LNCAP (cell line): ENCODE measurements at regions not wholly inside any gene's neighbourhood (a gene's known extent, or its start where the extent isn't known, plus 50 kb on each side); places are given as distances from the start of the nearest gene placed in this dataset.

Experiments
- TF ChIP-seq, protein P1 (sequence below): fragments of 450-650 bp; IDR thresholded peaks from 2 replicates; pipeline ENCODE4 v1.5.1; 2017; ENCODE audit warnings: mild to moderate bottlenecking

DNA sequence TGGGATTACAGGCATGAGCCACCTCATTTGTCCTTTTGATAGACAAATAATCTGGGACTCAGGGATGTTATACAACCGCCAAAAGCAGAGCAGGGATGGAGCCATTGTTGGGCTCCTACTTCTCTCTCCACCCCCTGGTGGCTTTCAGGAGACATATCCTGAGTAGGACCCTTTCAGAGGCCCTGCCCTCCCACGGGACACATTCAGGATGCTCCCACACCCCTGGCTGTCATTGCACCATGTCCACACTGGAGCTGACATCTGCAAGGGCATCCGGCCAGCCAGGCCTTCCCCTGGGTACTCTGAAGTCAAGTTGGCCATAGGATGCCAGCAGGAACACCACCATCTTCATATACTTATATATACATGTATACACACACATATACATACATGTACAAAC lies 181.8 kb downstream of the SYK start:
- TF ChIP-seq, protein P1, sequence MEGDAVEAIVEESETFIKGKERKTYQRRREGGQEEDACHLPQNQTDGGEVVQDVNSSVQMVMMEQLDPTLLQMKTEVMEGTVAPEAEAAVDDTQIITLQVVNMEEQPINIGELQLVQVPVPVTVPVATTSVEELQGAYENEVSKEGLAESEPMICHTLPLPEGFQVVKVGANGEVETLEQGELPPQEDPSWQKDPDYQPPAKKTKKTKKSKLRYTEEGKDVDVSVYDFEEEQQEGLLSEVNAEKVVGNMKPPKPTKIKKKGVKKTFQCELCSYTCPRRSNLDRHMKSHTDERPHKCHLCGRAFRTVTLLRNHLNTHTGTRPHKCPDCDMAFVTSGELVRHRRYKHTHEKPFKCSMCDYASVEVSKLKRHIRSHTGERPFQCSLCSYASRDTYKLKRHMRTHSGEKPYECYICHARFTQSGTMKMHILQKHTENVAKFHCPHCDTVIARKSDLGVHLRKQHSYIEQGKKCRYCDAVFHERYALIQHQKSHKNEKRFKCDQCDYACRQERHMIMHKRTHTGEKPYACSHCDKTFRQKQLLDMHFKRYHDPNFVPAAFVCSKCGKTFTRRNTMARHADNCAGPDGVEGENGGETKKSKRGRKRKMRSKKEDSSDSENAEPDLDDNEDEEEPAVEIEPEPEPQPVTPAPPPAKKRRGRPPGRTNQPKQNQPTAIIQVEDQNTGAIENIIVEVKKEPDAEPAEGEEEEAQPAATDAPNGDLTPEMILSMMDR, result no peak

DNA sequence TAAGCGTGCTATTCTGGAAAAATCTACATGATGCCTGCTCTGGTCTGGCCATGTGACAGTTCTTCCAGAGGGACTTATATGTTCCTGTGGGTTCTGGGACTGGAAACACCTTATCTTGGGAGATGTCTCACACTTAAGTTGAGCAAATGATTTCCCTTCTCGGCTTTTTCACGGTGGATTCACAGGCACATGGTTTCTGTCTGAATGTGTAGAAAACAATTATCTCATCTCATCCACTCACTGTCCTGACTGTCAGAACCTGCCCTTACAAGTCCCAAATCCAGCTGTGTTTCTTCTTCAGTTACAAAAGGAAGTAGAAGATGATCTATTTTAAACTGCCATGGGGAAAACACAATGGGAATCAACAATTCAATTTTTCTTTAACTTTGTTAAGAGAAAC lies 184.0 kb downstream of the SYK start:
- TF ChIP-seq, protein P1, result no peak

DNA sequence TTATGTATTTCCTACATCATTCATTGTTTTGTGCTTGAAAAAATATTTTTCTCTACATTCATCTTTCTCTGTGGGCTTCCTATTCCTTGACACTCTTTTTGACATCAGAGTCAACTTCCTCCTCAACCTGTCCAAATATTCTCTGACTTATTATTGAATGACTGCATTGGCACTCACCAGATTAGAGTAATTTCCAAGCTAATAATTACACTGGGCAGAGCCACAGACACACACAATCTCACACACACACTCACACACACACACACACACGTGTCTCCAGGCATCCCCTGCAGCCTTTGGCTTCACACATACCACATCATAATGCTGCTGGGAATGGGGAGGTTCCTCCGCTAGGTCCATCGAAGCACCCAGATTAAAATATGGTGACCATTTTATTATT lies 184.5 kb downstream of the SYK start:
- TF ChIP-seq, protein P1, result no peak

DNA sequence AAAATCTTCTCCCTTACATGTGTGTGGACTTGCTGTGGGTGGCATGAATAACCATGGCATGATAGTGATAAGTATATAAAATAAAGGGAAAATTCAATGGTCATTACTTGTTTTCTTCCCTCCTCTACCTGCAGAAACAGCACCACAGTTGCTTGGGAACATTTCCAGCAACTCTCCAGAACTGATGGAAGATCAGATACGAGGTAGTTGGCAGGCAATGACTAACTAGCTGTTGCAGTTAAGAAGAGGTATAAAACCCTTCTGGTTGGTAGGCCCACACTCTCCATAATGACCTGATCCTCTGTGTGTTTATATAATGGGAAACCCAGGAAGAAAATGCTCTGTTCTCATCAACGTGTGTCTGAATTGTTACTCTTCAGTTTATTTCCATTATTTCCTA lies 185.9 kb downstream of the SYK start:
- TF ChIP-seq, protein P1, result no peak

DNA sequence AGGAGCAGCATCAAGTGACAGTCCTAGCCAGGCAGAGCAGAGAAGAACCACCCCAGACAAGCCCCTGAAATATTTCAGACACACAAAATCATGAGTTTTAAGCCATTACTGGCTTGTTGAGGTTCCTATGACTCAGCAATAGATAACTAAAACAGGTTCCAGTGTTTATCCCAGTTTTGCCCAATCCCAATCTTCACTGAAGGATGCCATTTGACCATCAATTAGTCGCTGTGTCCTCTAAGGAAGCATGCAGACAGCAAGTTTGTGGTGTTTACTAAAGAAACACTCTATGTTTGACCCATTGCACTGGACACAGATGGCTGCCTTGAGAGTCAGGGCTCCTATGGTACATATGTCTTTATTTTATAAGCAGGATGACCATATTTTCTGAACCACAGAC lies 186.7 kb downstream of the SYK start:
- TF ChIP-seq, protein P1, result no peak

DNA sequence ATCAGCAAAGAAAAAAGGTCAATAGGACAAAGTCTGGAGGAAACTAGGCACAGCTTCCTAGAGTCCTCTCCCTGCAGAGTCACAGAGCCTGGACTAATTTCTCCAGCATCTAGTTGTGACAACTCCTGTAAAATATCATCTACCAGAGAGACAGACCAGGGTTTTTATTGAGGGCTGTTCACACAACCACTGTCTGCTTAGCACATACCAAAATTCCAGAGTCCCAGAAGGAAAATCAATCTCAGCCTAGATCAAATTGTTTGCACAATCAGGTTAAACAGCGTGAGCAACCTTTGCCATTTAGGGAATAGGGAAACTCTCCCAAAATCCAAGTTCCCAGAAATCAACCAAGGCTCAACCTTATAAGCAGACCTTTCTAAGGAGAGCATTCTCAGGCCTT lies 190.3 kb downstream of the SYK start:
- TF ChIP-seq, protein P1, result no peak

DNA sequence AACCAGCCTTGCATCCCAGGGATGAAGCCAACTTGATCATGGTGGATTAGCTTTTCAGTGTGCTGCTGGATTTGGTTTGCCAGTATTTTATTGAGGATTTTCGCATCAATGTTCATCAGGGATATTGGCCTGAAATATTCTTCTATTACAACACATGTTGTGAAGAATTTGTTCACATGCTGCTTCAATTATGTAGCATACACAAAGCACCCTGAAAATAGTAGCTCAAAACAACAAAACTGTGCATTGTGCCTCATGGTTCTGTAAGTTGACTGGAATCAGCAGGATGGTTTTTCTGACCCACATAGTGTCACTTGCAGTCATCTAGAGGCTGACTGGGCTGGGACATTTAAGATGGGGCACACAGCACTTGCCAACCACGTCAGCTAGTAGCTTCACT lies 193.9 kb downstream of the SYK start:
- TF ChIP-seq, protein P1, result no peak
